GM19025 (cell line): ENCODE measurements at regions not wholly inside any gene's neighbourhood (a gene's known extent, or its start where the extent isn't known, plus 50 kb on each side); places are given as distances from the start of the nearest gene placed in this dataset.

Experiments used
- ATAC-seq: cut with Tn5 transposase; IDR thresholded peaks from one replicate; pipeline ENCODE4 v1.9.1; 2021; ENCODE audit warnings: mild to moderate bottlenecking, low read depth, moderate library complexity; ENCODE audit not compliant: unreplicated experiment

- ATAC-seq, result no peak
Observed at GRCh38 chr6:68400396-68400795, 234.7 kb upstream of the ADGRB3 start.

- ATAC-seq, result no peak
Observed at GRCh38 chr6:68391953-68392352, 243.1 kb upstream of the ADGRB3 start.

- ATAC-seq, result no peak
Observed at GRCh38 chr6:68372991-68373390, 262.1 kb upstream of the ADGRB3 start.

- ATAC-seq, result no peak
Observed at GRCh38 chr6:68368845-68369244, 266.2 kb upstream of the ADGRB3 start.

GRCh38 chr6:68364271-68364805 lies 270.7 kb upstream of the ADGRB3 start:
- no peak for ATAC-seq

- peak; percentile 72 for ATAC-seq
Observed at GRCh38 chr6:68343901-68344300, 291.2 kb upstream of the ADGRB3 start.

GRCh38 chr6:68342286-68342685 lies 292.8 kb upstream of the ADGRB3 start:
- ATAC-seq, result no peak

- no peak for ATAC-seq
Observed at GRCh38 chr6:68339488-68340131, 295.5 kb upstream of the ADGRB3 start.

- ATAC-seq, result no peak
Observed at GRCh38 chr6:68333442-68333841, 301.6 kb upstream of the ADGRB3 start.

GRCh38 chr6:68328156-68328555 lies 306.9 kb upstream of the ADGRB3 start:
- no peak for ATAC-seq

GRCh38 chr6:68326762-68327161 lies 308.3 kb upstream of the ADGRB3 start:
- ATAC-seq, result no peak

- no peak for ATAC-seq
Observed at GRCh38 chr6:68317366-68317765, 317.7 kb upstream of the ADGRB3 start.

GRCh38 chr6:68313911-68314310 lies 321.2 kb upstream of the ADGRB3 start:
- ATAC-seq, result no peak

GRCh38 chr6:68307301-68307700 lies 327.8 kb upstream of the ADGRB3 start:
- no peak for ATAC-seq

- ATAC-seq, result no peak
Observed at GRCh38 chr6:68296126-68296525, 339.0 kb upstream of the ADGRB3 start.

GRCh38 chr6:68282646-68283045 lies 352.4 kb upstream of the ADGRB3 start:
- no peak for ATAC-seq

GRCh38 chr6:68279793-68280557 lies 355.1 kb upstream of the ADGRB3 start:
- ATAC-seq, result no peak

- ATAC-seq, result no peak
Observed at GRCh38 chr6:68273297-68273696, 361.8 kb upstream of the ADGRB3 start.

GRCh38 chr6:68256391-68256790 lies 378.7 kb upstream of the ADGRB3 start:
- ATAC-seq, result no peak

GRCh38 chr6:68252632-68253031 lies 382.4 kb upstream of the ADGRB3 start:
- ATAC-seq, result no peak

GRCh38 chr6:68247782-68248181 lies 387.3 kb upstream of the ADGRB3 start:
- no peak for ATAC-seq

GRCh38 chr6:68240726-68241125 lies 394.4 kb upstream of the ADGRB3 start:
- no peak for ATAC-seq
